ENCODE measurements at regions not wholly inside any gene's neighbourhood (a gene's known extent, or its start where the extent isn't known, plus 50 kb on each side); places are given as distances from the start of the nearest gene placed in this dataset.

GRCh38 chr1:34331020-34331926, 154.6 kb downstream of the C1orf94 start:
- DNase-seq: no peak

- DNase-seq: no peak
These were observed 156.3 kb downstream of the C1orf94 start for GRCh38 chr1:34332996-34333395.

DNA sequence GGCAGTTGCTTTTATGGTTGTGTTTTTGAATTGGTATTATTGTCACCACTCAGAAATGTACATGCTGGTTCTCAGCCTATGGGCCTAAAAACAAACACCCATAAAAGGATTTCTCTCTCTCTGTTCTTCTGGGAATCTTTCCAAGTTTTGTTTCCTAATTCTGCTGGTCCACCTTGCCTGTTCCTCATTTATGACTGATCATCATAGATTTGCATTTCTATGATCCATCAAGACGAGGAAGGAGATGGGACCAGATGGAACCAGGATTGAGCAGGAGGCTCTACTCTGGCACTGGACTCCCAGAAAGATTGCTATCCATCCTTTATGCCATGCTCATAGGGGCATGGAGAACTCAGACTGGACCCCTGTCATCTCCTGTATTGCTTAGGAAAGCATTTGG, 162.2 kb downstream of the C1orf94 start:
- no peak for DNase-seq

GRCh38 chr1:34341896-34342295, 165.2 kb downstream of the C1orf94 start:
- no peak for DNase-seq

- no peak for DNase-seq
These were observed 165.6 kb downstream of the C1orf94 start for GRCh38 chr1:34342334-34342733.

GRCh38 chr1:34346128-34346527, 169.4 kb downstream of the C1orf94 start:
- DNase-seq: no peak

DNA sequence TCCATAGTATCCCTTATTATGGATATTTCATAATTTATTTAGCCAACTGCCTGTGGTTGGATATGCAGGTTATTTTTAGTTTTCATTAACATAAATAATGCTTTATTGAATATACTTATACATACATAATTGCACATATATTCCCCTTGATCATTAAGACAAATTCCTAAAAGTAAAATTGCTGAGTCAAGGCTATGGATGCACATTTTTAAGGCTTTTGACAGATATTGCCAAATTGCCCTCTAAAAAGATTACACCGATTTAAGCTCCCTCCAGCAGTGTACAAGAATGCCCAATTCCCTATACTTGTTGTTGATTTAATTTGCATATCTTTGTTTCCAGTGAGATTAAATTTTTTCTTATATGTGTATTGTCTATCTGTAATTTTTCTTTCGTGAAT, 176.7 kb downstream of the C1orf94 start:
- DNase-seq: no peak

DNA sequence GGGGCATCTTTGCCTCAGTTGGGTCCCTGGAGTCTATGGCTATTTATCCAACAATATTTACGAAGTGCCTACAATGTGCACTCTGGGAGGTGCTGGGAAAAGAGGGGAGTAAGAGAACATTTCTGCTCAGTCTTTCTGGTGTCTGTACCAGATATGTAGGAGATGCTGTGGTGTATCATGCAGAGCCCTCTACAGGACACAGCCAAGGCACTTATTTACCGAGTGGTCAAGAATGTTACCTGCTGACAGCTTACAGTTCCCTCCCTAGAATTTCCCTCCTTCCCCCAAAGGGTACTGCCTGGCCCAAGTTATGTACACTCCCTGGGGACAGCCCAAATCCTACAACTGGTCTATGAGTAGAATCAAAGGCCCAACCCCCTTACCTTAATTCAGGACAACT, 177.7 kb downstream of the C1orf94 start:
- DNase-seq: no peak

DNA sequence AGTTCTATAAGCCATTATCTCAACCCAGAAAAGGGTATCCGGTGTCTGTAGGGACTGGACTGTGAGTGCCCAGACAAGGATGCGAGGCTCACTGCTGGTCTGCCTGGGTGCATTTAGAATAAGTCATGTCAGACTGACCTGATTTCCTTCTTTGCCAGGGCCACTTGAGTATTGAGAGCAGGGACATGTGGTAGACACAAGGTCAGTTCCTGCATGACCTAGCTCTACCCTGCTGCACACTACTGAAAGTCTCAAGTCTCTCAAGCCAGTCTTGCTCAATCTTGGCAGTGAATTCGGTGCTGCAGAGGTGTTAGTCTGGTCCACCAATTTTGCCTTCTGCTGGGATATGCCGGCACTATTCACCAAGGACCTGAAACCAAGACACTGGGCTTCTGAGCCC, 180.1 kb downstream of the C1orf94 start:
- DNase-seq: no peak

- no peak for DNase-seq
These were observed 181.9 kb downstream of the C1orf94 start for GRCh38 chr1:34358636-34359035.

DNA sequence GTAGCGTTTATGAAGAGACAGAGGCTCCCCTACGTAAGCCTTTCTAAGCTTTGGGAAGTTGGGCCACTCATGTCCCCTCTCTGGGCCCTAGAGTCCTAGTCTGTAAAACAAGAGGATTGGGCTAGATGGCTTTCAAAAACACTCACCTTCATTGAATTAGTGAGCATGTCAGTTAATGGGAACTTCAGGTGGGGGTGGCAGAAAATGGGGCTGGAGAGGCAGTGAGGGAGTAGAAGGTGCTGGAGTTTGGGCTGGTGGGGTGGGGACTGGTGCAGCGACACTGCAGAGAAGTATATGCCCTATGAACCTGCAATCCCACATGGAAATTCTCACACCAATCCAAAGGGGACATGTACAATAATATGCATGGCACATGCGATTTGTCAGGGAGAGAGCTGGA, 182.7 kb downstream of the C1orf94 start:
- no peak for DNase-seq

DNA sequence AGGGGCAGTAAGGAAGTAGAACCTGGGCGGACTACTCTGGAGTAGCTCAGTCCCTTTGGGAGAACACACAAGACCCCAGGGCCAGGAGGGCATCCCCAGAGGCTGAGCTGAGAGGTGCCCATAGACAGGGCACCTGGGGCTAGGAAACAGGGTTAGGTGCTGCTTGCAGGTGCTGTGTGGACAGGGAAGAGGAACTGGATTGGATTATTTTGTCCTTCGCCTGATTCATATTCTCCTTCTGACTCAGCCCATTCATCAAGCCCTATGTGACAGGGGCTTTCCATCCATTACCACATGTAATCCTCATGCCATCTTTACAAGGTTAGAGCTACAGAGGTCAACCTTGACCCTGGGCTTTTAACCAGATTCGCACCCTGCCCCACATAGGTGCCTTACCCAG, 183.9 kb downstream of the C1orf94 start:
- no peak for DNase-seq

DNA sequence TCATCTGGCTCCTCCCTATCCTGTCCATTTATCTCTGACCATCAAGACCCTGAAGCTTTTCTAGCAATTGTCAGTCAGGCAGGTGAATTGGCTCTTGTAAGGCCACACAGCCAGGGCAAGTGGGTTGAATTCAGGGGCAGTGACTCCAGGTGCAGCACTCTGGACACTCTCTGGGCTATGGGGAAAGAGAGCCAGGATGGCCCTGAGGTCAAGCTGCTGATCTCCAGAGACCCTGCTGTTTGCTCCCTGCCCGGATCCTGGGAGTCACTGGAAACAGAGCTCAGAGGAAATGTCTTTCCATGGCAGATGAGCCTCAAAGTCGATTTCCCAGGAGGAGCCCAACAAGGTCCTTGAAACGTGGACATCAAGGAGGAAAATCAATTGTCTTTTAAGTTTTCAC, 184.4 kb downstream of the C1orf94 start:
- no peak for DNase-seq

DNA sequence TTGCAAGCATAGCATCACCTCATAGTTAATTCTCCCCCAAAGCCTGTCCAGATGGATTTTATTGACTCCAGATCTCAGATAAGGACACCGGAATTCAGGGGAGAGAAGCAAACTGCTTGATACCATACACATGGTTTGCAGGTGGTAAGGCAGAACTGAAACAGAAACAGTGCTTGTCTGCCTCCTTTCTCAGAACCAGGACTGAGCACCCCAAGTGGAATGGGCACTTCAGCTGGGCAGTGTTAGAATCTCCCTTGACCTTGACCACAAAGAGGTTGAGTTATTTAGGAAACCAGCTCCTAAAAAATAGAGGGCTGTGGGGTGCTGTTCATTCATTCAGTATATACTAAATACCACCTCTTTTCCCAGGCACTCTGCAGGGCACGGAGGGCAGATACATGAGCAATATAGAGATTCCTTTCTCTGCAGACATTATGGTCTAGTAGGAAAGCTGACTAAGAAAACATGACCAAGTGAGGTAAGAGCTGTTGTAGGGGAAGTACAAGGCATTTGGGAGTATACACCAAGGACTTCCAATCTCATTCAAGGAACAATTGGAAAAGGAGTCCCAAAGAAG, 185.2 kb downstream of the C1orf94 start:
- no peak for DNase-seq

DNA sequence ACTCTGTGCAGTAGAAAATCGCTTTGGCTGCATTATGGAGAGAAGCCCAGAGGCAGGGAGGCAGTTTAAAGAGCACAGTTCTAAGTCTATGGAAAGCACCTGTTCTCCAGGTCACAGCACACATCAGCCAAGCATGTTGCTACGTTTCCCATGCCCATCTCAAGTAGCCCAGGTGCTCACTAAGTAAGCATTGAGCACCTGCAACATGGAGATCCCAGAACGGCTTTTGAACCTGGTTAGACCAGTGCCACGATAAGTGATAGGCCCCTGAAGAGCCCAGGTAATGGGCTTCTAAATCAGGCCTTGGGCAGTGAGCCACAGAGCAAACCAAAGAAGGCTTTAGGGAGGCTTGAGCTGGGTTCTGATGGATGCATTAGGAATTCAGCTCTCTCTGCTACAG, 186.2 kb downstream of the C1orf94 start:
- no peak for DNase-seq

GRCh38 chr1:34363447-34363846, 186.7 kb downstream of the C1orf94 start:
- DNase-seq: no peak

GRCh38 chr1:34363915-34364314, 187.2 kb downstream of the C1orf94 start:
- DNase-seq: no peak

DNA sequence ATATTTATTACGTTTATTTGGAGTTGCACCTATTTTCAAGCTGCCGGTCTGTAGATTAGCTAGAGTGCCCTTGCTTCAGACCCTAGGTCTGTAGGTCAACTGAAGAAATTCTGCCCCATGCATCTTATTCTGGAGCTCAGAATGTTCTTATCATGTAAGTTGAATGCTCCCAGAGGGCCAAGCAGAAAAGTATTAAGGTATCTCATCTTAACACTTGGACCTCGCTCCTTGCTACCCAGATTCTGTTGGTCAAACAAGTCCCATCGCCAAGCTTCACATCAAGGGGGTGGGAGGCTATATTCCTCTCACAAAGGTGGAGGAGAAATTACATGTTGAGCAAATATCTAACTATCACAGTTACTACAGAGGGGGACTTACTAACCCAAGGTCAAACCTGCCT, 187.7 kb downstream of the C1orf94 start:
- DNase-seq: no peak

DNA sequence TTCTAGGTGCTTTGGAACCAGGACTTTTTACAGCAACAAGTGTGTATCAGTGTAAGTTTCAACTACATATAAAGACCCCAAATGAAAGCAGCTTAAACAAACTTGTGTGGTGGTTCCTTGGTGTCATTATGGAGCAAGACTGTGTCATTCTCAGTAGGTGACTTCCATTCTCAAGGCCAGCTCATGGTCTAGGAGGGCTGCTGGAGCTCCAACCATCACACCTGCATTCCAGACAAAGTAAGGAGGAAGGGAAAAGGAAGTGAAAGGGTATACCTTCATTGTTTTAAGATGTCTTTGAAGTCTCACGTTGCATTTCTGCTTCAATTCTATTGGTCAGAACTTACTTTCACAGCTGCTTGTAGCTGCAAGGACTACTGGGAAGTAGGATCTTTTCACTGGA, 188.6 kb downstream of the C1orf94 start:
- no peak for DNase-seq

- no peak for DNase-seq
These were observed 190.3 kb downstream of the C1orf94 start for GRCh38 chr1:34366875-34367624.

DNA sequence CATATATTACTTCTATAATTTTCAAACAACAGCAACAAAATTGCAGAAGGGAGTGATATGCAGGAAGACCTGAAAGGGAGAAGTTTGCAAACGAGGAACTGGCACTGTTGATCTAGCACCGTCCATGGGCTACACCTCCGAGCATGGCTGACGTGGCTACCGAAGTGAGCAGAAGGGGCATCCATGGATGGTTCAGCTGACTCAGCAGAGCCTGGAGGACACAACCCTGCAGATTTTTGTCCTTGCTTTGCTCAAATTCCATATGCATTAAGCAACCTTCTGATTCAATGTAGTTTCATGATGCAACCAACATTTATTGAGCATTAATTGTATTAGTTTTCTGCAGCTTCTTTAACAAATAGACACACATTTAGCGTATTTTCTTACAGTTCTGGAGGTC, 191.2 kb downstream of the C1orf94 start:
- DNase-seq: no peak

DNA sequence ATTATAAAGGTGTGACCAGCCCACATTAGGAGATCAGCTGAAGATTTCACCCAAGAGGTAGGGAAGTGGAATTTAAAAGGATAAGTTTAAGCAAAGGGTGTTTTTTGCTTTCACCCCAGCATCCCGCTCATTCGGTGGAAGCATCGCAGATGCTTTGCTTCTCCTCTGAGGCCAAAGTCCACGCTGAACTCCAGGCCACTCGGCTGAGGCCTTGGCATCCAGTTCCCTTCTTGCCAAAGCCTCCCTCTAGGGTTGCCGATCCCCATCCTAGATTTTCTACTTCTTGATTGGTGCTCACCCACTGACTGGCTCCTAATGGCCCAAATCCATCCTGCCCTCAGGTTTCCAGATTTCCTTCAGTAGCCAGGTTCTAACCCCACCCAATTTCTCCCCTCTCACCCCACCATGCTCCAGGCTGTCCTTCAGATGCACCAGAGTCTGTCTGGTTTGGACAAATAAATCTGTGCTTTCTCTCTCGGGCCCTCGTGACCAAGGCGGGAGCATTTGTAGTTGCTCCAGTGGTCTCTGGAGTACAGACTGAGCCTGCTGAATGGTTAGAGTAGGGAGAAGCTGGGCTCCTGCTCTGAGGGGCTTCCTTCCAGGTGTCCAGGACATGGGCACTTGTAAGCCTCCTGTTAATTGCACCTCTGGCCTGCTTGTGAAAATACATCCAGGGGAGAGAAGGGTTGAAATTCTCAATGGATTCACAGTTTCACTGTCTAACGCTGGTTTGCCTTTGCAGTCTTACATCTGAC, 193.2 kb downstream of the C1orf94 start:
- DNase-seq: no peak

GRCh38 chr1:34370748-34371147, 194.0 kb downstream of the C1orf94 start:
- DNase-seq: no peak
